ENCODE measurements at regions not wholly inside any gene's neighbourhood (a gene's known extent, or its start where the extent isn't known, plus 50 kb on each side); places are given as distances from the start of the nearest gene placed in this dataset.
A peak's percentile ranks its signal among the peaks of the same experiment; 100 is the strongest.
"Not testable (repeated sequence)": the region's sequence is repeated elsewhere in the genome, so short reads cannot be mapped to it uniquely, and the experiment has no call there.

DNA sequence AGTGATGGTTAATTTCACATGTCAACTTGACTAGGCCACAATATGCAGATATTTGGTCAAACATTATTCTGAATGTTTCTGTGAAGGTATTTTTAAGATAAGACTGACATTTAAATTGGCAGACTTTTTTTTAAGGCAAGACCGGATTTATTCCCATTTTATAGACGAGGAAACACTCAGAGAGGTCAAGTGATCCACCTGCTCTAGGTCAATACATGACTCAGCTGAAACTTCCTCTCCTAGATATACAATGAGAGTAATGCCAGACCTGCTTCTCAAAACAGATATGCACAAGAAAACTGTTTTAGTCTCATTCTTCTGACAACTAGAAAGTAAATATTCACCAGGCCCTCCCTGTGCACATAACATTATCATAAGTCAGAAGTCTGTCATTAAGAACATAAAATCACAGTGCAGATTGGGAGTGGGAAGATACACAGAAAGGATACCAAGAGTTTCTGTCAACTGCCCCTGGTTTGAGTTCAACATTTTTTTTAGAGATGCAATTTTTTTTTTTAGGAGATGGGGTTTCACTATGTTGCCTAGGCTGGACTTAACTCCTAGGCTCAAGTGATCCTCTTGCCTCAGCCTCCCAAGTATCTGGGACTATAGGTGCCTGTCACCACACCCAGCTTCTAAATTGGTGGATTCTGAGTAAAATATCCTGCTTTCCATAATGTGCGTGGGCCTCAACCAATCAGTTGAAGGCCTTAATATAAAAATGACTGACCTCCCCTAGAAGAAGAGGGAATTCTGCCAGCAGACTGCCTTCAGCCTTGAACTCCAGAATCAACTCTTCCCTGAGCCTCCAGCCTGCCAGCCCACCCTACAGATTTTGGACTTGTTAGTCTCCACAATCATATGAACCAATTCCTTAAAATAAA is 121.4 kb downstream of the ZFAND4 start:
- H3K27ac ChIP-seq (ENCODE audit: low read depth, low read length), result no peak overlapping the region
- no peaks in the 10 kb centered on the region for H3K9me3 ChIP-seq (ENCODE audit: control insufficient read depth, insufficient read depth, low read length)
- H3K36me3 ChIP-seq (ENCODE audit: control insufficient read depth, insufficient read depth, low read length), result peaks cover 5% of the 10 kb centered on the region
- no peaks in the 10 kb centered on the region for H3K27me3 ChIP-seq (ENCODE audit: control insufficient read depth, insufficient read depth, low read length)
- WGBS (ENCODE audit: insufficient coverage), result 92% methylated on average over 2 of the region's 3 CpGs
- H3K4me1 ChIP-seq (ENCODE audit: control insufficient read depth, insufficient read depth, low read length), result no peaks in the 10 kb centered on the region
- no peak overlapping the region for H3K4me3 ChIP-seq (ENCODE audit: low read depth, low read length)
- DNase-seq (ENCODE audit: low read depth in 4 of 6, low spot score in 6 of 6), result no peak

DNA sequence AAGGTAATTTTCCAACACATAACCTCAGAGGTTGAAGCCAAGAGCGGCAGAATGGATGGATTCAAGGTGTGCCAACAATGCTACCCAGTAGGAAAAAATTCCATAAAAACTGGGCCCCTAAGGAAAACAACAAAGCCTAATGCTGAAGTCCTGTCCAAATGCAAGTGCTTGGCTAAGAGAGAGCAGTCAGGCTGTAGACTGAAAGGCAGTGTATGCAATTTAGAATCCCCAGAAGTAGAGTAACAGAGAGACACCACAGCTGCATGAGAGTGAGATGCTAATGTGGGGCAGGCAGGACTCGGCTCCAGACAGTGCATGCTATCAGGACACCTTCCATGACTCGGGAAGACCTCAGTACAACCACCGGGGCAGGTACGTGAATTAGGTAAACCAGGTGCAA is 124.5 kb downstream of the ZFAND4 start:
- peak in 2 of 6 donors; percentile 9 to 63 for DNase-seq (ENCODE audit: low read depth in 4 of 6, low spot score in 6 of 6)
- WGBS (ENCODE audit: insufficient coverage), result 64% methylated on average over 4 of the region's 5 CpGs
- Histone ChIP-seq H3K27me3 (ENCODE audit: control insufficient read depth, insufficient read depth, low read length) (no peaks in the 10 kb centered on the region), H3K4me1 (ENCODE audit: control insufficient read depth, insufficient read depth, low read length) (no peaks in the 10 kb centered on the region), H3K9me3 (ENCODE audit: control insufficient read depth, insufficient read depth, low read length) (no peaks in the 10 kb centered on the region), H3K4me3 (ENCODE audit: low read depth, low read length) (no peak overlapping the region), H3K27ac (ENCODE audit: low read depth, low read length) (no peak overlapping the region), H3K36me3 (ENCODE audit: control insufficient read depth, insufficient read depth, low read length) (peaks cover 6% of the 10 kb centered on the region)

DNA sequence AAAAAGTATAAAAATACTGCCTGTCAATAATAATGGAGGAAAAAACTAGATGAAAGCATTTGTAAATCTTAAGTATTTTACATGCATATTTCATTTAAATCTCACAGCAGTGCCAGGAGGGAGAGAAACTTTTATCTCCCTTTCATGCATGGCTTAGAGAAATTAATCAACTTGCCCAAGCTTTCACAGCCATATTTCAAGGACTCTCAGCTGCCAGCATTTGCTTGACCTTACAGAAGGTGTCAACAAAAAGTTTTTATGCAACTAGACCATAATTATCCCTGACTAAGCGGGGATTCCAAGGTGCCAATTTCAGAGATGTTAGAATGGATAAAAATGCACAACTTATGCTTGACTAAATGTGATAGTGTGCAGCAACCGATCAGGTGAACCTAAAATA is 125.4 kb downstream of the ZFAND4 start:
- H3K9me3 ChIP-seq (ENCODE audit: control insufficient read depth, insufficient read depth, low read length), result no peaks in the 10 kb centered on the region
- H3K27ac ChIP-seq (ENCODE audit: low read depth, low read length), result no peak overlapping the region
- H3K36me3 ChIP-seq (ENCODE audit: control insufficient read depth, insufficient read depth, low read length), result peaks cover 6% of the 10 kb centered on the region
- no peak overlapping the region for H3K4me3 ChIP-seq (ENCODE audit: low read depth, low read length)
- no peaks in the 10 kb centered on the region for H3K27me3 ChIP-seq (ENCODE audit: control insufficient read depth, insufficient read depth, low read length)
- no peak for DNase-seq (ENCODE audit: low read depth in 4 of 6, low spot score in 6 of 6)
- H3K4me1 ChIP-seq (ENCODE audit: control insufficient read depth, insufficient read depth, low read length), result no peaks in the 10 kb centered on the region
- 60% methylated on average over 1 of the region's 2 CpGs for WGBS (ENCODE audit: insufficient coverage)

DNA sequence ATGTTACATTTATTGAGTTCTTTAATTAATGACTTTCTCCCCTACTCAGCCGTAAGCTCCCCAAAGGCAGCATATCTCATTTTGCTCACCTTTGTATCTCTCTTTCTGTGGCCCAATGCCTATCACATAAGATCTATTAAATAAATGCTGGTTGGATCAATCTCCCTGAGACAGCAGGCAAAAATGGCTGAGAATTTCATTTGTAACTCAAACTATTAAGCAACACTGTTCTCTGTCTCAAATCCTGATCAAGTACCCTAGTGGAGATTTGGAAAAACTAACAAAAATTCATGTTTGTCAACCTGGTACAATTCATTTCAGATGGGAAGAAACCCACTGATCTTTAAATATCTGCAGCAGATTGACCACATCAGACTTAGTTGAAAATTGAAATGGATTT is 127.4 kb downstream of the ZFAND4 start:
- Histone ChIP-seq H3K4me1 (ENCODE audit: control insufficient read depth, insufficient read depth, low read length) (no peaks in the 10 kb centered on the region), H3K27ac (ENCODE audit: low read depth, low read length) (no peak overlapping the region), H3K36me3 (ENCODE audit: control insufficient read depth, insufficient read depth, low read length) (peaks cover 6% of the 10 kb centered on the region), H3K4me3 (ENCODE audit: low read depth, low read length) (no peak overlapping the region), H3K9me3 (ENCODE audit: control insufficient read depth, insufficient read depth, low read length) (no peaks in the 10 kb centered on the region), H3K27me3 (ENCODE audit: control insufficient read depth, insufficient read depth, low read length) (no peaks in the 10 kb centered on the region)
- no CpG with 5 or more reads among the region's 1 CpG for WGBS (ENCODE audit: insufficient coverage)
- DNase-seq (ENCODE audit: low read depth in 4 of 6, low spot score in 6 of 6), result no peak

DNA sequence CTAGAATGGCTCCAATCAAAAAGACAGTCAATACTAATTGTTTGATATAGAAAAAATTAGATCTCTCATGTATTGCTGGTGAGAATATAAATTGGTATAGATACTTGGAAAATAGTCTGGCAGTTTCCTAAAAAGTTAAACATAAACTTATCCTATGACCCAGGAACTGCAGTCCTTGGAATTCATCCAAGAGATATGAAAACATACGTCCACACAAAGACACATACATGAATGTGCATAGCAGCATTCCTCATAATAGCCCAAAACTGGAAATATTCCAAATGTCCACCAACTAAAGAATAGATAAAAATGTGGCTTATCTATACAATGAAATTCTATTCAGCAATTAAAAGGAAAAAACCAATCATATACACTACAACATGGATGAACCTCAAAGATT is 128.4 kb downstream of the ZFAND4 start:
- H3K4me1 ChIP-seq (ENCODE audit: control insufficient read depth, insufficient read depth, low read length), result no peaks in the 10 kb centered on the region
- peaks cover 6% of the 10 kb centered on the region for H3K36me3 ChIP-seq (ENCODE audit: control insufficient read depth, insufficient read depth, low read length)
- no CpG with 5 or more reads among the region's 1 CpG for WGBS (ENCODE audit: insufficient coverage)
- H3K27me3 ChIP-seq (ENCODE audit: control insufficient read depth, insufficient read depth, low read length), result no peaks in the 10 kb centered on the region
- H3K9me3 ChIP-seq (ENCODE audit: control insufficient read depth, insufficient read depth, low read length), result no peaks in the 10 kb centered on the region
- no peak overlapping the region for H3K4me3 ChIP-seq (ENCODE audit: low read depth, low read length)
- no peak for DNase-seq (ENCODE audit: low read depth in 4 of 6, low spot score in 6 of 6)
- H3K27ac ChIP-seq (ENCODE audit: low read depth, low read length), result no peak overlapping the region

DNA sequence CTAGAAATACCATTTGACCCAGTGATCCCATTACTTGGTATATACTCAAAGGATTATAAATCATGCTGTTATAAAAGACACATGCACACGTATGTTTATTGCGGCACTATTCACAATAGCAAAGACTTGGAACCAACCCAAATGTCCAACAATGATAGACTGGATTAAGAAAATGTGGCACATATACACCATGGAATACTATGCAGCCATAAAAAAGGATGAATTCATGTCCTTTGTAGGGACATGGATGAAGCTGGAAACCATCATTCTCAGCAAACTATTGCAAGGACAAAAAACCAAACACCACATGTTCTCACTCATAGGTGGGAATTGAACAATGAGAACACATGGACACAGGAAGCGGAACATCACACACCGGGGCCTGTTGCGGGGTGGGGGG is 131.5 kb downstream of the ZFAND4 start:
- no CpG with 5 or more reads among the region's 5 CpGs for WGBS (ENCODE audit: insufficient coverage)
- not testable (repeated sequence) for H3K9me3 ChIP-seq (ENCODE audit: control insufficient read depth, insufficient read depth, low read length); H3K4me3 ChIP-seq (ENCODE audit: low read depth, low read length); H3K27me3 ChIP-seq (ENCODE audit: control insufficient read depth, insufficient read depth, low read length); H3K4me1 ChIP-seq (ENCODE audit: control insufficient read depth, insufficient read depth, low read length); H3K27ac ChIP-seq (ENCODE audit: low read depth, low read length); DNase-seq (ENCODE audit: low read depth in 4 of 6, low spot score in 6 of 6); H3K36me3 ChIP-seq (ENCODE audit: control insufficient read depth, insufficient read depth, low read length)

DNA sequence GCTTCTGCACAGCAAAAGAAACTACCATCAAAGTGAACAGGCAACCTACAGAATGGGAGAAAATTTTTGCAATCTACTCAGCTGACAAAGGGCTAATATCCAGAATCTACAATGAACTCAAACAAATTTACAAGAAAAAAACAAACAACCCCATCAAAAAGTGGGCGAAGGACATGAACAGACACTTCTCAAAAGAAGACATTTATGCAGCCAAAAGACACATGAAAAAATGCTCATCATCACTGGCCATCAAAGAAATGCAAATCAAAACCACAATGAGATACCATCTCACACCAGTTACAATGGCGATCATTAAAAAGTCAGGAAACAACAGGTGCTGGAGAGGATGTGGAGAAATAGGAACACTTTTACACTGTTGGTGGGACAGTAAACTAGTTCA is 132.0 kb downstream of the ZFAND4 start:
- not testable (repeated sequence) for DNase-seq (ENCODE audit: low read depth in 4 of 6, low spot score in 6 of 6); H3K27ac ChIP-seq (ENCODE audit: low read depth, low read length); H3K9me3 ChIP-seq (ENCODE audit: control insufficient read depth, insufficient read depth, low read length); H3K4me3 ChIP-seq (ENCODE audit: low read depth, low read length); H3K4me1 ChIP-seq (ENCODE audit: control insufficient read depth, insufficient read depth, low read length); H3K36me3 ChIP-seq (ENCODE audit: control insufficient read depth, insufficient read depth, low read length); H3K27me3 ChIP-seq (ENCODE audit: control insufficient read depth, insufficient read depth, low read length)
- no CpG with 5 or more reads among the region's 2 CpGs for WGBS (ENCODE audit: insufficient coverage)

DNA sequence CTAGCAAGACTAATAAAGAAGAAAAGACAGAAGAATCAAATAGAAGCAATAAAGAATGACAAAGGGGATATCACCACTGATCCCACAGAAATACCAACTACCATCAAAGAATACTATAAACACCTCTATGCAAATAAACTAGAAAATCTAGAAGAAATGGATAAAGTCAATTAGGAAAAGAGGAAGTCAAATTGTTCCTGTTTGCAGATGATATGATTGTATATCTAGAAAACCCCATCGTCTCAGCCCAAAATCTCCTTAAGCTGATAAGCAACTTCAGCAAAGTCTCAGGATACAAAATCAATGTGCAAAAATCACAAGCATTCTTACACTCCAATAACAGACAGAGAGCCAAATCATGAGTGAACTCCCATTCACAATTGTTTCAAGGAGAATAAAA is 133.0 kb downstream of the ZFAND4 start:
- not testable (repeated sequence) for H3K27ac ChIP-seq (ENCODE audit: low read depth, low read length); H3K36me3 ChIP-seq (ENCODE audit: control insufficient read depth, insufficient read depth, low read length); H3K4me3 ChIP-seq (ENCODE audit: low read depth, low read length); H3K9me3 ChIP-seq (ENCODE audit: control insufficient read depth, insufficient read depth, low read length); H3K4me1 ChIP-seq (ENCODE audit: control insufficient read depth, insufficient read depth, low read length); H3K27me3 ChIP-seq (ENCODE audit: control insufficient read depth, insufficient read depth, low read length); DNase-seq (ENCODE audit: low read depth in 4 of 6, low spot score in 6 of 6)
- no CpG with 5 or more reads among the region's 1 CpG for WGBS (ENCODE audit: insufficient coverage)

DNA sequence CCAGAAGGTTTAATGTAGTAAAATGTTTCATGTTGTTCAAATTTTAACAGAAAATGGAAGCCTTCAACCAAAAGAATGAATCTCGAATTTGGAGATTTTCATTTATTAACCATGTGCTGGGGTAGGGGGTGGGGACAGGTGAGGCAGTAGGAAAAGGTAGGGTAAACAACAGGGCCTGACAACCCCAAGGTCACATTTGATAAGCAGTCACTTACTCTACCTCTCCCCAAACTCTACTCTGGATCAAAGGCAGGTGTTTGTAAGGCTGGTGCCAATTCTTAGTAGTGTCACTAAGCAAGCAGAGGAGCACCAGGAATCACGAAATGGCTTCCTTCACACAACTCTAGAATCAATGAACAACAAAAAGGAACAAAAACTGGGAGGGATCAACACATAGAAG is 138.0 kb downstream of the ZFAND4 start:
- Histone ChIP-seq H3K27ac (ENCODE audit: low read depth, low read length) (no peak overlapping the region), H3K27me3 (ENCODE audit: control insufficient read depth, insufficient read depth, low read length) (no peaks in the 10 kb centered on the region), H3K9me3 (ENCODE audit: control insufficient read depth, insufficient read depth, low read length) (no peaks in the 10 kb centered on the region), H3K36me3 (ENCODE audit: control insufficient read depth, insufficient read depth, low read length) (peaks cover 2% of the 10 kb centered on the region), H3K4me1 (ENCODE audit: control insufficient read depth, insufficient read depth, low read length) (no peaks in the 10 kb centered on the region), H3K4me3 (ENCODE audit: low read depth, low read length) (no peak overlapping the region)
- no CpG with 5 or more reads among the region's 2 CpGs for WGBS (ENCODE audit: insufficient coverage)
- no peak for DNase-seq (ENCODE audit: low read depth in 4 of 6, low spot score in 6 of 6)

DNA sequence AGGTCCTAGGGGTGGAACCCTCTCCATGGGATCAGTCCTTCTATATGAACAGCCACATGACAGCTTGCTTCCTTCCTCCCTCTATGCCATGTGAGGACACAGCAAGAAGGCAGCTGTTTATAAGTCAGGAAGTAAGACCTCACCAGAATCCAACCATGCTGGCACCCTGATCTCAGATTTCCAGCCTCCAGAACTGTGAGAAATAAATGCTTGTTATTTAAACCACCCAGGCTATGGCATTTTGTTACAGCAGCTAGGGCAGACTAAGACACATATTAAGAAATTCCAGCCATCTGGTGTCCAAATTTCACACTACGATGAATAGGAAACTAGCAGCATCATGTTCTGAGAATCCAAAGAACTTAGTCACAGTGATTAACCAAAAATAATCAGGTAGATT is 140.1 kb downstream of the ZFAND4 start:
- Histone ChIP-seq H3K36me3 (ENCODE audit: control insufficient read depth, insufficient read depth, low read length) (peaks cover 2% of the 10 kb centered on the region), H3K9me3 (ENCODE audit: control insufficient read depth, insufficient read depth, low read length) (no peaks in the 10 kb centered on the region), H3K27me3 (ENCODE audit: control insufficient read depth, insufficient read depth, low read length) (no peaks in the 10 kb centered on the region), H3K4me1 (ENCODE audit: control insufficient read depth, insufficient read depth, low read length) (no peaks in the 10 kb centered on the region), H3K4me3 (ENCODE audit: low read depth, low read length) (no peak overlapping the region), H3K27ac (ENCODE audit: low read depth, low read length) (no peak overlapping the region)
- no CpG with 5 or more reads among the region's 1 CpG for WGBS (ENCODE audit: insufficient coverage)
- DNase-seq (ENCODE audit: low read depth in 4 of 6, low spot score in 6 of 6), result no peak

Data from spinal cord (tissue), 9 donors.